MCF 10A (cell line): ENCODE measurements at regions not wholly inside any gene's neighbourhood (a gene's known extent, or its start where the extent isn't known, plus 50 kb on each side); places are given as distances from the start of the nearest gene placed in this dataset.

ENCODE experiments used
- BruUV-seq: library from RNA; stranded (reverse); fragments of 400-500 nt; replicated peaks from 2 replicates; lab custom pipeline; 2021; lab: Mats Ljungman, UMichigan
- CTCF ChIA-PET: fragments of 300-600 bp; sonication (Branson Sonifier 250); formaldehyde crosslinking; extraction: SDS; loops from one replicate; lab custom pipeline; 2021; ENCODE audit warnings: antibody characterized with exemption, inconsistent platforms; lab: Yijun Ruan, JAX
- POLR2A ChIA-PET: fragments of 300-600, 350-650 bp; sonication (Branson Sonifier 250); formaldehyde crosslinking; extraction: SDS; loops from one replicate; lab custom pipeline; 2020; ENCODE audit warnings: antibody characterized with exemption, inconsistent platforms; lab: Yijun Ruan, JAX
- DNase-seq: peaks from one replicate; pipeline ENCODE4 v3.0.0-alpha.2; 2018; ENCODE audit not compliant: unreplicated experiment
- H3K27ac Mint-ChIP-seq: one replicate; pipeline ENCODE4 v1.8.0; 2022; ENCODE audit warnings: mild to moderate bottlenecking, low read depth, mixed read lengths; ENCODE audit not compliant: unreplicated experiment
- H3K27me3 Mint-ChIP-seq: one replicate; pipeline ENCODE4 v1.8.0; 2022; ENCODE audit warnings: mixed read lengths; ENCODE audit not compliant: insufficient read depth, unreplicated experiment
- H3K36me3 Mint-ChIP-seq: one replicate; pipeline ENCODE4 v1.8.0; 2022; ENCODE audit warnings: mild to moderate bottlenecking, moderate library complexity, mixed read lengths; ENCODE audit not compliant: insufficient read depth, unreplicated experiment
- H3K4me1 Mint-ChIP-seq: one replicate; pipeline ENCODE4 v1.8.0; 2022; ENCODE audit warnings: mixed read lengths; ENCODE audit not compliant: insufficient read depth, unreplicated experiment
- H3K4me3 Mint-ChIP-seq: one replicate; pipeline ENCODE4 v1.8.0; 2022; ENCODE audit warnings: mild to moderate bottlenecking, moderate library complexity, mixed read lengths; ENCODE audit not compliant: unreplicated experiment
- H3K9me3 Mint-ChIP-seq: one replicate; pipeline ENCODE4 v1.8.0; 2022; ENCODE audit warnings: mixed read lengths; ENCODE audit not compliant: unreplicated experiment
- CTCF ChIP-seq: fragments of 200-600 bp; IDR thresholded peaks from one replicate; pipeline ENCODE4 v1.8.0; 2022; ENCODE audit warnings: antibody characterized with exemption, mild to moderate bottlenecking; ENCODE audit not compliant: unreplicated experiment
- intact Hi-C: fragments of 100-400 bp; cut with micrococcal nuclease; formaldehyde crosslinking; loops from 2 replicates; pipeline ENCODE4 v1.14.1; 2022

DNA sequence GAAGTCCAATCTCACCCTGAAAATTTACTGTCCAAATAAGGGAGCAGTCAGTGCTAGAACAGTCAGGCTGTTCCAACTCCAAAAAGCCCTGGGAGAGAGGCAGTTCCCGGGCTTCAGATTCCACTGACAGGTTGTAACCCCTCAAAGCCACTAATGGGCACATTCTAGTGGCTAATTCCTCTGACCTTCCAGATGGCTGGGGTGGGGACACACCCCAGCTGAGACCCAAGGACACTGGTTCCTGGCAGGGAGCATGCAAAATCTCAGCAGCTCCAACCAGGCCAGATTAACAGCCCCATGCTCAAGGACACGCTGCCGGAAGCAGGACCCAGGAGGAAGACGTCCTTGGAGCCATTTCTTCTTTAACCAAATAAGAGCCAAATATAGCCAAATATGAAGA, 92.7 kb downstream of the RPL27A start:
- no peak overlapping the region for H3K4me3 Mint-ChIP-seq
- H3K27ac Mint-ChIP-seq = peak overlapping the region; percentile 87
- no peaks in the 10 kb centered on the region for H3K9me3 Mint-ChIP-seq
- TF ChIP-seq CTCF = no peak
- ChIA-PET CTCF (interaction anchor here (0.7 to 1.0 kb wide), 2 partner anchors 38 to 241 kb away, joined by 3 to 5 read pairs; no protein-coding TSS in a partner anchor), POLR2A (no interaction called here)
- no peak for DNase-seq
- intact Hi-C loops = no loop called here
- BruUV-seq = no TSS peak
- H3K27me3 Mint-ChIP-seq = no peaks in the 10 kb centered on the region
- H3K4me1 Mint-ChIP-seq = peaks cover 56% of the 10 kb centered on the region
- peaks cover 6% of the 10 kb centered on the region for H3K36me3 Mint-ChIP-seq

DNA sequence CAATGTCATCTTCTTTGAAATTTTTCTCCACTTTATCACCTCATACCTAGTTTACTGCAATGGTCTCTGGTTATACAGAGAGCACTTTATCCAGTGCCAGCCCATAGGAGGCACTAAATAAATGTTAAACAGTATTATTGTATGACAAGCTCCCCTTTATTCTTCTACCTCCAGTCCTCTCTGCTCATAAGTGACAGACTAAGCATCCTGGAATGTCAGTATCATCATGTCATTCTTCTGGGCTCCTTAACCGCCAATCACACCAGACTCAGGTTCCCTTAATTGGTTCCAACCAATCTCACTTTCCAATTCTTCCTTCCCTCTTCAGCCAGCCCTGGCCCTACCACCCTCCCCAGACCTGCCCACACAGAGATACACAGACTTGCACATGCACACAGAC, 93.1 kb downstream of the RPL27A start:
- no peak overlapping the region for H3K27ac Mint-ChIP-seq
- BruUV-seq = no TSS peak
- peaks cover 57% of the 10 kb centered on the region for H3K4me1 Mint-ChIP-seq
- H3K36me3 Mint-ChIP-seq = peaks cover 6% of the 10 kb centered on the region
- POLR2A ChIA-PET = no interaction called here
- no peaks in the 10 kb centered on the region for H3K9me3 Mint-ChIP-seq
- intact Hi-C loops = no loop called here
- DNase-seq = no peak
- CTCF ChIA-PET = interaction anchor here (1.0 kb wide), 1 partner anchor 37 kb away, joined by 5 read pairs; no protein-coding TSS in a partner anchor
- H3K4me3 Mint-ChIP-seq = no peak overlapping the region
- TF ChIP-seq CTCF = no peak
- H3K27me3 Mint-ChIP-seq = no peaks in the 10 kb centered on the region

- H3K27ac Mint-ChIP-seq = no peak overlapping the region
- H3K36me3 Mint-ChIP-seq = peaks cover 6% of the 10 kb centered on the region
- H3K4me1 Mint-ChIP-seq = peaks cover 57% of the 10 kb centered on the region
- TF ChIP-seq CTCF = no peak
- intact Hi-C loops = no loop called here
- H3K27me3 Mint-ChIP-seq = no peaks in the 10 kb centered on the region
- H3K9me3 Mint-ChIP-seq = no peaks in the 10 kb centered on the region
- DNase-seq = no peak
- ChIA-PET POLR2A (no interaction called here), CTCF (interaction anchor here (1.0 to 1.6 kb wide), 2 partner anchors 11 to 37 kb away, joined by 4 to 5 read pairs; no protein-coding TSS in a partner anchor)
- no TSS peak for BruUV-seq
- H3K4me3 Mint-ChIP-seq = no peak overlapping the region
Measured at GRCh38 chr11:8776209-8776608, 93.6 kb downstream of the RPL27A start.

DNA sequence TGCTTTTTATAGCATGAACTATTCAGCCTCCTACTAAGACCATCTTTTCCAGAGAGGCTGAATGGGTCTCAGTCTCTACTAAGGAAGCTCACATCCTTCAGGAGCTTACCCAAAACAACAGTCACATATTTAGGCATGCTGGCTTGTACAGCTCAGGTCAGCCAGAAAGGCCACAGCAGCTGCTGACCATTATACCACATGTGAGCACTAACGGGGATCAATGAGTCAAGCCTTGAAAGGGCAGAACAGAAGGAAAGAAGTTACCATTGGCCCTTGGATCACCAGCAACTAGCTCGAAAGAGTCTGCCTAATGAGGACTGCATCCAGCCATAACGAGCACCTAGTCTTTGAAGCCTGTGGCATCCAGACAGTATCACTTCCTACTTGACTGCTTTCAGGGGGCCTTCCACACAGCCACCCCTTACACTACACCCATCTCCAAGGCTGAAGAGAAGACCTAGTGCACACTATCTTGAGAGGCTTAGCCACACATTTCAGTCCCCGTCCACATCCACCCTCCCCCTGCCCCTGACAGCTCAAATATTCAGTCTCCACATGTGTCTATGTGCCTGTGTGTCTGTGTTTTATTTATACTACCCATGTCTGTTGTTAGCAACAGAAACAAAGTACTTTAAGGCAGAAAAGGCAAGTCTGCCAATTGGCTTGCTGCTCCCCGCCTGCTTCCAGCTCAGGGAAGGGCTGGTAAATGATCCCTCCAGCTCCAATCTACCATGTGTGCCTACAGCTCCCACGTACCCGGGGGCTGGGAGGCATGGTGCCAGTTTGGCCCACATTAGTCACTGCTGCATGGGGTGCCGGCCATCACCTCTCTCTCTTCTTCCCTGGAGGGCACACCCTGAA, 95.5 kb downstream of the RPL27A start:
- CTCF ChIA-PET = interaction anchor here (0.5 to 1.9 kb wide), 8 partner anchors 9 to 791 kb away, joined by 3 to 11 read pairs (median 4); no protein-coding TSS in a partner anchor
- Mint-ChIP-seq H3K36me3 (no peaks in the 10 kb centered on the region), H3K27me3 (no peaks in the 10 kb centered on the region), H3K9me3 (no peaks in the 10 kb centered on the region), H3K27ac (no peak overlapping the region), H3K4me1 (peaks cover 37% of the 10 kb centered on the region), H3K4me3 (no peak overlapping the region)
- BruUV-seq = no TSS peak
- intact Hi-C loops = no loop called here
- peak; percentile 51 for DNase-seq
- POLR2A ChIA-PET = interaction anchor here (0.7 to 1.2 kb wide), 5 partner anchors 9 to 89 kb away, joined by 3 to 9 read pairs (median 3); a partner anchor contains a TSS
- no peak for TF ChIP-seq CTCF
